Limb (tissue), 2 donors: ENCODE measurements at regions not wholly inside any gene's neighbourhood (a gene's known extent, or its start where the extent isn't known, plus 50 kb on each side); places are given as distances from the start of the nearest gene placed in this dataset.

Experiments
- DNase-seq, 2 donors: peaks; one replicate each; pipeline ENCODE4 v3.0.0-alpha.2; 2016; ENCODE audit errors: extremely low spot score in 2 of 2

DNA sequence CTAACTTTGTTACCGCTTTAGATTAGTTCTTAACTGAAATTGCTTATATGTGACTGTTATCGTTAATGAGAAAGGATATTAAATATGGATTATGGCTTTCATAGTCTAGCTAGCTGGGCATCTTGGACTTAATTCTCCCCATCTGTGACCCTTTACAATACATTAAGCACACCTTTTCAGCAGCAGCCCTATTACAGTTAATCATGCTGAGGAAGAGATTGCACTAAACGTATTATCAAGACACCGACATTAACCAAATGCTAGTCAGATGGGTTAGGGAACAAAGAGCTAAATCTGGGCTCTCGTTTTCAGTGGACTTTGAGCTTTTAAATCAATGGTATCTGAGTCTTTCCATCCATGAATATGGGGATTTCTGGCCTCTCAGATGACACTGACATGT, 447.5 kb upstream of the DCN start:
- DNase-seq: no peak

DNA sequence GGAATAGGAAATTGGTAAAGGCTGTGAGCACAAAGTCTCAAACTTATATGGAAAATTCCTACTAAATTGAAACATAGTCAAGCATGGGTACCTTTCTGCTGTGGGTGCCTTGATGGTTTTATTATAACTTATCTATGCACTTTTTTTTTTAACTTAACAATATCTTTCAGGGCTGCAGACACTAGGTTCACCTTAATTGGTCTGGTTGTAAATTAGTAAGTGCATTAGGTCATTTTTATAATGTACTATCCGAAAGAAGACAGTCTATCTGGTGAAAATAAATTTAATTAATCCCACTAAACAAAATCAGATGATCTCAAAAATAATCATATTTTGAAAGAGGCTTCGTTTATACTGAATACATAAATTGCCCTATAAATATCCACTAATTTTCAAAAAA, 446.8 kb upstream of the DCN start:
- no peak for DNase-seq

DNA sequence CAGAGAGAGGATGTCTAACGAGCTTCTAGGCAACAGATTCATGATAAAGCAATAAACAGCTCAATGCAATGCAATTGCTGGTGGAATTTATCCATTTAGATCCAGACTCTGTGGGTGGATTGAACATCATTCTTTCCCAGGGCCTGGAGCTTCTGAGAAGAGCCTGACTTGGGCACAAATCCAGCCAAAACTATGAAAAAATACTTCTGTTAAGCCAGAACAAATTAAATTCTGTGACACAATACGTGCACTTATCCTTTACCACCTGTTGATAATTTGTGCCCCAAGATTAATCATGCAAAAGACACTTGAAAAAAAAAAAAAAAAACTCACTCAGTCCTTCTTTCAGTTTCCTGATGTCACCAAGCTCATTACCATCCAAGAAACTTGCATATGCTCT, 446.0 kb upstream of the DCN start:
- DNase-seq: peak in 1 of 2 donors; percentile 63

DNA sequence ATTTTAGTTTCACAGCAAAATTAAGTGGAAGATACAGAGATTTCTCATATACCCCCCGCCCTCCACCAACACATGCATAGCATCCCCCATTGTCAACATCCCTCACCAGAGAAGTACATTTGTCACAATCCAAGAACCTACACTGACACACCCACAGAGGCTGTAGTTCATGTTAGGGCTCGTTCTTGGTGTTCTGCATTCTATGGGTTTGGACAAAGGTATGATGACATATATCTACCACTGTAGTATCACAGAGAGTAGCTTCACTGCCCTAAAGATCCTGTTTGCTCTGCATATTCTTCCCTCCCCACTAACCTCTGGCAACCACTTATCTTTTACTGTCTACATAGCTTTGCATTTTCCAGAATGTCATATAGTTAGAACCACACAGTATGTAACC, 444.6 kb upstream of the DCN start:
- no peak for DNase-seq

DNA sequence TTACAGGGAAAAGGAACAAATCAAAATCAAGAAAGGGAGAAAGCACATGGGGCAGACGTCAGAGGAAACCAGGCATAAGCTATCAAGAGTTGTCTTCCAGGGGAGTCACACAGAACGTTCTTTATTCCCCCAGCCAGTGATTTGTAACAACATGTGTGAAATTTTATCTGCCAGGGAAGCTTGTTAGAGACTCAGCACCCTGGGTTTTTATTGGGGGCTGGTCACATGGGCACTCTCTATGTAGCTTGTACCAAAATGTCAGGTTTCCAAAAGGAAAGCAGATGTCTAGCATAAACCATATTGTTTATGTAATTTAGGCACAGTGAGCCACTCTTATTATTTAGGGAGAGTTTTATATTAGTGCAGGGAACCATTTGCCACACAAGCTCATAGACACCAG, 440.4 kb upstream of the DCN start:
- DNase-seq: no peak

DNA sequence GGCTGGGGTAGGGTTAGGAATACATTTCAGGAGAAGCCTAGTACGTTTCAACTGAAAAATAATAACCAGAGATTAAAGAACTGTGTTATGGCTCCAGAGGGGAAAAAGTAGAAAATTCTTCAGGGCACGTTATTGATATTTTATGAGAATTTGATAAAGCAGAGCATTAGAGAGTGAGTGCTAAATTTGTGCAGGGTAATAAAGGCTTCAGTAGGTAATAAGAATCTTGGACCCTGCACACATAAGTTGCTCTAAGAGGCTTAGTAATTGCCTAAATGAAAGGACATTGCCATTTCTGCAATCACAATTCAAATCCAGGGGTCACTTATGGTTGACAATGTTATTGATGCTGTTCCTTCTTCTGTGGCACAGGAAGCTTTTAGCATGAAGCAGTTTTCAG, 439.4 kb upstream of the DCN start:
- DNase-seq: no peak

DNA sequence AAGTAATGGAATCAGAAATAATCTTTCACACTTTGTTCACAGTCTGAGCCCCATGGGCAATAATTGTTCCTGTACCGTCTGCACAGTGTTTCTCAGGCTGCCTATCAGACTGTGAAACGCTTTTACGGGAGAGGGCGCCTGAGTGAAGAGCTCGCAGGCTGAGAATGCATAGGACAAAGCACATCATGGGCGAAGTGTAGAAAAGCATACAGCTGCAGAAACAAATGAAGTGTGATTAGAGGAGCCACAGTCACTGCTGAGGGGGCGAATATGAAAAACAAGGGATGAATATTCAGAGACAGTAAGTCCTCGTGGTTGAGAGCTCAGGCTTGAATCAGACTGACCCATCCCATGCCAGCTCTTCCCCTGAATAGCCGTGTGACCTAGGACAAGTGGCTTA, 438.4 kb upstream of the DCN start:
- peak; percentile 32 to 42 for DNase-seq

DNA sequence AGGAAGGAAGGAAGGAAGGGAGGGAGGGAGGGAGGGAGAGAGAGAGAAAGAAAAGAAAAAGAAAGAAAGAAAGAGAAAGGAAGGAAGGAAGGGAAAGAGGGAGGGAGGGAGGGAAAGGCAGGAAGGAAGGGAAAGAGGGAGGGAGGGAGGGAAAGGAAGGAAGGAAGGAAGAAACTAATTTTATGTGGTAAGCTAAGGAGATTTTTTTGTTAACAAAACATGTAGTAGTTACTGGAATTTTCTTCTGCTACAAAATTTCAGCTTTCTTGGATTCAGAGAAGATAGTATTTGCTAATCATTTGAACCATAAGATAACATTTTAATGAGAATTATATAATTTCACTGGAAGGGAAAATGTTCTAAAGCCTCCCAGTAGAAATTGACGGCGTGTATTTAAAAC, 437.8 kb upstream of the DCN start:
- no peak for DNase-seq

DNA sequence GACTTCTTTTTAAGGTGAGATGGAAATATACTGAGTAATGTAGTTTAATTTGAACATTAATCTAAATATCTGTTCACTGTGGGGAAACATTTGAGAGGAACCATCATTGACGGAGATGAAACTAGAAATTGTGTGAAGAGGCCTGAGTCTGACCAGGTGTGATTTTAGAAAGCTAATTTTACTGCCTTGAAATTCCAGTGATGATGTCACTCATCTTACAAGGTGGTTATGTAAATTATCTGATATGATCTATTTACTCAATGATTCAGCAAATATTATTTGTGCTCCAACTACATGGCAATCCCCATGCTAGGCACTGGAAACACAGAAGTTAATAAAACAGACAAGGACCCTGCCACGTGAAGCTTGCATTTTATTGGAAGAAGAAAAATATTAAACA, 435.7 kb upstream of the DCN start:
- no peak for DNase-seq

DNA sequence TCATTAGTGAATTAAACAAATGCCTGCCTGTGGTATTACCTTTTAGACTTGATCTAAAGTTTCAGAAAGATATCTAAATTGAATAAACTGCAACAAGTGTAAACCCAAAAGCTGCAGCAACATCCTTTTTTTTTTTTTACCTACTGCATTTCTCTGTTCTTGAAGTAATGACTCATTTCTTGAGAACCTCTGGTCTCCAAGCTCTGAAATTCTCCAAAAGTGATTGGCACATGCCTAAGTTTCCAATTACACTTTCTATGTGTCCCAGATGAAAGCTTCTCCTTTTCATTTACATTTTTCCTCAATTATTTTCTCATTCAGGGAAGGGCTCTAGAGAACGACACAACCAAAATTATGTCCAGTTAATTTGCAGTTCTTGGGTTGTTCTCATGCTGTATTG, 435.2 kb upstream of the DCN start:
- DNase-seq: no peak

DNA sequence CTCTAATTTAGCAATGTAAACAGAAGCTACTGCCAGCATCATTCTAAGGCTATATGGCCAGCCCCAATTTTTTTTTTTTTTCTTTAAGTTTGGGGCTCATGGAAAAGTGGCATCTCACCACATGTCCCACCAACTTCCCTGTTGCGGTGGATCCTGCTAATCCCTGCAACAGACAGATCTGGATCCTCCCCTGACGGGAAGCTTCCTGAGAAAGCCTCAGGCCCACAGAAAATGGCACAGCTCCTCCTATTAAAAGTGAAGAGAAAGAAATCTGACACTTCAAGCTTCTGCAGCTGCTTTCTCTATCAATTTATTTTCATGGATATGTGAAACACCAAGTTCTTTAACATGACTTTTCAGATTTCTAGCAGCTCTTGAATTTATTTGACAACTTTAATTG, 433.8 kb upstream of the DCN start:
- DNase-seq: peak in 1 of 2 donors; percentile 21

DNA sequence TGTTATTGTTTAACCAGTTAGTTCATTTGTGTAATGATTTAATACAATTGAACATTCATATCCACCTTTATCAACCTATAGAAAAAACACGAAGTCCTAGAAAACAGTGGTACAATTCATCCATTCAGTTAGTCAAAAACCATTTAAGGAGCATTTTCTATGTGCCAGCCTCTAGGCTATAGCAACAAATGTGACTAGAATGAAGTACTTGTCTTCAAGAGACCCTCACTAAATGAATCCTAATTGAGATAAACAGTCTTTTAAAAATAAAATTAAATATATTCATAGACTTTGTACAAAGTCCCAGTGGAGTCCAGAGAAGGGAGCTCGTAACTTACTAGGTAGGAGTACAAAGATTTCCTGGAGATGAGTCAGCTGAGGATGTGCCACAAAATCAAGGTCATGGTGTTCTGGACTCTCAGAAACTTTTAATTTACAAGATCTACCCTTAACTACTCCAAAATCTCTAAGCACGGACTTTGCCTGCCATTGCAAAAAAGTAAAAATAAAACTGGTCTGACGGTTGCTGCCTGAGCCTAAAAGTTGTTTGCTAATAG, 430.7 kb upstream of the DCN start:
- DNase-seq: no peak

DNA sequence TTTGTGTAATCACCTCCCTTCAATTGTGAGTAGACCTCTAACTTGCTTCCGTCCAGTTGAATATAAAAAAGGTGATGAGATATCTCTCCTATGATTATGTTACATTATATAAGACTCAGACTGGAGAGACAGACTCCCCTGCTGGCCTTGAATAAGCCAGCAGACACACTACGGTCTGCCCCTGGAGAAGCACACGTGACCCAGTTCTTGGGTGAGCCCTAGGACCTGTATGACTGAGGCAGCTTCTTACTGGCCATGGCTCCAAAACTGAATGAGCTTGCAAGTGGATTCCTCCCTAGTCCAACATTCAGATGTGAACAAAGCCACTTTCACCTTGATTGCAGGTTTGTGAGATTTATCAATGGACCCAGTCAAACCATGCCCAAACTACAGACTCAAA, 427.9 kb upstream of the DCN start:
- no peak for DNase-seq

DNA sequence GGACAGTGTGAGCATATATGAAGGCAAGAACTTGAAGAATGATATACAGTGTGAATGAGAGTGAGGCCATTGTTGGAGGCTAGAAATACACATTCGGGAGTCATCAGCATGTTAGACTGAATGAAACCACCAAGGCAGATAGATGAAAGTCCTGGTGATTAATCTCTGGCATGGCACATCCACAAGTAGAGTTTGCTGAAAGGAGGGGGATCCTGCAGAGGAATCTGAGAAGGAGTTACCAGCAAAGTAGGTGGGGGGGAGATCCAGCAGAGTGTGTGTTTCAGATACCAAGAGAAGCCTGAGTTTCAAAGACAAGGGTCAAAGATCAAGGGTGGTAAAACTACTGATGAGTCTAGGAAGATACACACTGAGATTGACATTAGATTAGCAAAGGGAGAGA, 426.7 kb upstream of the DCN start:
- no peak for DNase-seq

DNA sequence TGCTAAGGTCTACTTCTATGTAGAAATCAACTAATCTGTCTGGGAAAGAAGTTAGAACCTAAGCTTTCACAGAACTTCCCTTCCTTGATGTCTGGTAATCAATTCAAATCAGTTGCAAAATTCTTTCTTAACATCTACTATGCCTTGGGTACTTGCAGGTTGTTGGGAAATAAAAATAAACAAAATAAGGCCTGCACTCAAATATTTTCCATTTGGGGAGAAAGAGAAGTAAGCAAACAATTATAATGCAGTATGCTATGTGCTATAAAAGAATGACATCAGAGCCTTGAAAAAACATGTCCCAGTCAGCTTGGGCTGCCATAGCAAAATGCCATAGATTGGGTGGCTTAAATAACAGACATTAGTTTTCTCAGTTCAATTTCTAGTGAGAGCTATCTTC, 425.9 kb upstream of the DCN start:
- DNase-seq: no peak

DNA sequence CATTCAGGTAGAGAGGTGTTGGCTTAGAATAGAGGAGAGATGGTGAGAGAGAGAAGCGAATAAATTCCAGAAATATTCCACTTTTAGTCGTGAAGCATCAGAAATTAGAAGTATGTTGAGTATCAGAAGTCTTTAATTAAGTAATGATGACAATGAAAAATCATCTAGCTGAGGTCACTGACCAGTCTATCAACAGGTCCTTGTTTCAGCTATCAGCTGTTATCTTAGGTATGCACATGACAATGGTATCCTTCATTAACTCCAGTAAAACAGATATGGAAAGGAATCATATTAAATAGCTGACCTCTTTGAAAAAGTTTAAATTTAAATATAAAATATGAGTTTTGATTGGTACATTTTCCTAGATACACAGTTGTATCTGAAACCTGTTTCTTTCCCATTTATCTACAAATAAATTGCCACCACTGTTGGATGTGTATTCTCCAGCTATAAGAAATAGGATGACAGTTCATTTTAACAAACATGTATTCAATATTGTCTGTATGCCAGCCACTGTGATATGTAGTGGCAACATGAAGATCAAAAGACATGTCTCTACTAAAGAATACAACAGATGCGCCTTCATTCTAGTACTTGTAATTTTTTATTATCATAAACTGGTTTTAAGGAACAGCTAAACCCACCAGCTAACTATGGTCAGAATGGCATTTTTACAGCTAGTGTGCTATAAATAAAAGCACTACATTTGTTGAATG, 424.2 kb upstream of the DCN start:
- no peak for DNase-seq

DNA sequence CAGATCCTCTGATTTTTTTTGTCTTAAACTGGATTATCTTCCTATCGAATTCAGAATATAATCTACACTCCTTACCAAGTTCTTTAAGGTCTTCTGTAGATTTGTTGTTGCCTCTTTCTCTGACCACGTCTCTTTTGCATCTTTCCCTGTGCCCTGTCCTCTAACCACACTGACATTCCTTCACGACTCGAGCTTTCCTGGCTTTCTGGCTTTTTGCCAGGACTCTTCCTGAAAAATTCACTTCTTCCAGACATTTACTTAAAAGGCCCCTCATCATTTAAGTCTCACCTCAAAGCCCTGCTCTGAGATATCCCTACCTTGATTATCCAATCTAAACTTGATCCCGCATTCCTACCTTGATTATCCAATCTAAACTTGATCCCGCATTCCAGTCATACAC, 422.3 kb upstream of the DCN start:
- no peak for DNase-seq

DNA sequence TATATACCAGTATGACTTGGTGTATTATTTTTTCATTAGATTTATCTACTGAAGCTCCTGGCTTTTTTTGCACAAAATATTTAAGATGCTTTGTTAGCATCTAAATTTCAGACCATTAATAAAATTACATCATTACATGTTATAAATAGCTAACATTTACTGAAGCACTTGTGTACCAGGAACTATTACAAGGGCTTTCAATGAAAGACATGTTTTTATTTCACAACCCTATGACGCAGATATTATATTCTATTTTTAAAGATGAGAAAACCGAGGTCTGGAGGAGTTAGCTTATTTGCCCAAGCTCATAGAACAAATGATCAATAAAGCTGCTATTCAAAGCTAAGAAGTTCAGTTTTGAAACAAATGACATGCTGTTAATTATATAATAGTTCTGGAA, 420.4 kb upstream of the DCN start:
- DNase-seq: no peak

DNA sequence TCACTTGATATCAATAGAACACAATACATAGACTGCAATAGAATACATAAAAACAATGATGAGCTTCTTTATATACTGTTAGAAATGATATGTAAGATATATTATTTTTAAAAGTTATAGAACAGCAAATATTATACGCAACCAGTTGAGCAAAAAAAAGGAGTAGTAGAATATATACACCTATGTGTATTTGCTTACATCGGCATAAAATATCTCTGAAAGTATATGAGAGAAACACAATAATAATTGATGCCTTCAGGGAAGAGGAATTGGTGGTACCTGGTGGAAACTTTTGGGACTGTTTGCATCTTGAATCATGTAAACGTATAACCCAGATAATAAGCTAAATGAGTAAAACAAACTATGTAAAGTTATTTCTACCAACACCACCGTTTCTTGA, 418.4 kb upstream of the DCN start:
- DNase-seq: no peak

DNA sequence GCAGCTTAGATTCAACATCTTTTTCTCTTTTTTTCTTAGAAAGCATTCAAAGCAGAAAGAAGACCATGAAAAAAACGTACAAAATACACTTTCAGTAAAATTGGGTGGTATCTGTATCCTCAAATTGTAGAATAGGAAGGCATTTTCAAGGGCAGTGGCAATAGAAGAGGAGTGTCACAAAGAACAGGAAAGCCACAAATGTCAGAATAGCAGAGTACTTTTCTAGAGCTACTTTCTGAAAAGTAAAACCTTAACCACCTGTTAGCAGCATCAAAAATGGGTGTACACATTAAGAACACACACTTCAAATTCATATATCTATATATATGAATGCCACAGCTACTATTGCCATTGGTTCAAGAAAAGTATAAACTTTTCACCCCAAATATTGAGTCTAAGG, 412.1 kb upstream of the DCN start:
- no peak for DNase-seq

DNA sequence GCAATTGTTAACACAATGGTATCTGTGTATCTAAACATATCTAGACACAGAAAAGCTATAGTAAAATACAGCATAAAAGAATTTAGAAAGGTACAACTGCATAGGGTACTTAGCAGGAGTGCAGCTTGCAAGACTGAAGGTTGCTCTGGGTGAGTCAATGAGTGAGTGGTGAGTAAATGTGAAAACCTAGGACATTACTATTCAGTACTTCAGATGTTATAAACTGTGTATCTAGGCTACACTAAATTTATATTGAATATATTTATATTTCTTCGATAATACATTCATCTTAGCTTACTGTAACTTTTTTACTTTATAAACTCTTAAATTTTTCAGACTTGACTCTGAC, 409.0 kb upstream of the DCN start:
- no peak for DNase-seq

DNA sequence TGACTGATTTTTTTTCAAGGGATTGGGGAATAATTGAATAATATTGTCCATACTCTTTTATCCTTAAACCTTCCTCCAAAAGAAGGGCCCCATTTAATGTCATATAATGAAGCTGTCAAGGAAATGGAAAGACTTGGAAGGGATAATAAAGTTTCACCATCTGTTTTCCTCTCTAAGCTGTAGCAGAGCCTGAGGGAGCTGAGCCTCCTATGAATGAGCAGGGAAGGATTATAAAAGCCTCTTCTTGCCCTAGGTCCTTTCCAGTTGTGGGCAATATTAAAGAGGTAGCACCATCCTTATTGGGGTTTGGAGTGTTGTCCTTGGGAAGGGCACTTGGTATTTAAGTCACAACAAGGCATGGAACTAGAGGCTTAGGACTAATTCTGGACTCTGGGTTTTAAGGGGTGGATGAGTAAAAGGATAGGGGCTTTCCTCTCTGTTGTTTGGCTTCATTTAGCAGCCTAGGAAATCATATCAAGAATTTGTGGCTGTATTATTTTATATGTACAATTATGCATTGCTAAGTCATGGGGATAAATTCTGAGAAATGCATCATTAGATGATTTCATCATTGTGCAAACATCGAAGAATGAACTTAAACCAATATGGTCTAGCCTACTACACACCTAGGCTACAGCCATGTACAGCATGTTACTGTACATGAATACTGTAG, 408.5 kb upstream of the DCN start:
- DNase-seq: no peak

DNA sequence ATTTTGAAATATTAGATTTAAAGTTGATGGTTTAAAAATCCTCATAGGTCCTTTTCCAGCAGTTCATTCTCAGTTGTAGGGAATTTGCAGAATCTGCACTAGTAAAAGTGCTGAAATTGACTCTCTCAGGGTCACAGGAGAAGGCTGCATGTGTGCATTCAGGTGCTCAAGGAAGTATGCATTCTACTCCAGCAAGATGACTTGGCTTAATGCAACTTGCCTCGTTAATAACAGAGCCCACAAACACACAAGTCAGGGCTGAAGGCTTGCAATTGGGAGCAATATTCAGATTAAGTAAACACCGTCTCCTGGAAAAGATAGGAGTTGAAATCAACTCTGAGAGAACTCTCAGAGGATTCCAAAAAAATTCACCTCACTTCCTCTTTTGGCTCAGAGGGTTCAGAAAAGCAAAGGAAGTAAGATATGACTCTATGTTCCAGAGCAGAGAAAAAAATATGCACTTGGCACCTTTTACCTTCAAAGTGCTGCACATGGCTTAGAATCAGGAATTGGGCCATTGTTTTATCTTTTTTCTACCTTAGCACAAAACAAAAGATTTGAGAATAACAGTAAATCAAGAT, 406.3 kb upstream of the DCN start:
- no peak for DNase-seq
